GM21786 (cell line): ENCODE measurements at regions not wholly inside any gene's neighbourhood (a gene's known extent, or its start where the extent isn't known, plus 50 kb on each side); places are given as distances from the start of the nearest gene placed in this dataset.
"Not testable (repeated sequence)": the region's sequence is repeated elsewhere in the genome, so short reads cannot be mapped to it uniquely, and the experiment has no call there.

Experiments
- ATAC-seq: cut with Tn5 transposase; IDR thresholded peaks from one replicate; pipeline ENCODE4 v1.9.1; 2021; ENCODE audit not compliant: unreplicated experiment

GRCh38 chrX:42290608-42291007 is 367.3 kb upstream of the CASK start:
- no peak for ATAC-seq

- ATAC-seq: no peak
These were observed 366.4 kb upstream of the CASK start for GRCh38 chrX:42289492-42290385.

GRCh38 chrX:42285681-42286080 is 362.3 kb upstream of the CASK start:
- ATAC-seq: not testable (repeated sequence)

GRCh38 chrX:42276982-42277690 is 353.8 kb upstream of the CASK start:
- ATAC-seq: no peak

GRCh38 chrX:42274151-42274550 is 350.8 kb upstream of the CASK start:
- no peak for ATAC-seq

- no peak for ATAC-seq
These were observed 350.0 kb upstream of the CASK start for GRCh38 chrX:42273387-42273786.

- ATAC-seq: no peak
These were observed 345.8 kb upstream of the CASK start for GRCh38 chrX:42269186-42269585.

- no peak for ATAC-seq
These were observed 337.5 kb upstream of the CASK start for GRCh38 chrX:42260854-42261253.

GRCh38 chrX:42248226-42248625 is 324.9 kb upstream of the CASK start:
- ATAC-seq: no peak

GRCh38 chrX:42247241-42247640 is 323.9 kb upstream of the CASK start:
- no peak for ATAC-seq

GRCh38 chrX:42246814-42247213 is 323.5 kb upstream of the CASK start:
- ATAC-seq: no peak

- ATAC-seq: no peak
These were observed 318.6 kb upstream of the CASK start for GRCh38 chrX:42242004-42242403.

GRCh38 chrX:42241421-42241820 is 318.1 kb upstream of the CASK start:
- ATAC-seq: no peak

GRCh38 chrX:42237956-42238355 is 314.6 kb upstream of the CASK start:
- no peak for ATAC-seq

GRCh38 chrX:42229533-42229932 is 306.2 kb upstream of the CASK start:
- no peak for ATAC-seq

- no peak for ATAC-seq
These were observed 297.3 kb upstream of the CASK start for GRCh38 chrX:42220666-42221065.

GRCh38 chrX:42220083-42220482 is 296.7 kb upstream of the CASK start:
- no peak for ATAC-seq

GRCh38 chrX:42219231-42219630 is 295.9 kb upstream of the CASK start:
- ATAC-seq: no peak

- no peak for ATAC-seq
These were observed 272.2 kb upstream of the CASK start for GRCh38 chrX:42195506-42195905.

GRCh38 chrX:42189576-42189975 is 266.2 kb upstream of the CASK start:
- no peak for ATAC-seq

GRCh38 chrX:42188730-42189129 is 265.4 kb upstream of the CASK start:
- no peak for ATAC-seq

GRCh38 chrX:42176789-42177188 is 253.4 kb upstream of the CASK start:
- no peak for ATAC-seq
